HG03280 (cell line): ENCODE measurements at regions not wholly inside any gene's neighbourhood (a gene's known extent, or its start where the extent isn't known, plus 50 kb on each side); places are given as distances from the start of the nearest gene placed in this dataset.

ENCODE experiments used
- ATAC-seq: cut with Tn5 transposase; IDR thresholded peaks from one replicate; pipeline ENCODE4 v1.9.1; 2021; ENCODE audit warnings: mild to moderate bottlenecking, moderate library complexity; ENCODE audit not compliant: unreplicated experiment

DNA sequence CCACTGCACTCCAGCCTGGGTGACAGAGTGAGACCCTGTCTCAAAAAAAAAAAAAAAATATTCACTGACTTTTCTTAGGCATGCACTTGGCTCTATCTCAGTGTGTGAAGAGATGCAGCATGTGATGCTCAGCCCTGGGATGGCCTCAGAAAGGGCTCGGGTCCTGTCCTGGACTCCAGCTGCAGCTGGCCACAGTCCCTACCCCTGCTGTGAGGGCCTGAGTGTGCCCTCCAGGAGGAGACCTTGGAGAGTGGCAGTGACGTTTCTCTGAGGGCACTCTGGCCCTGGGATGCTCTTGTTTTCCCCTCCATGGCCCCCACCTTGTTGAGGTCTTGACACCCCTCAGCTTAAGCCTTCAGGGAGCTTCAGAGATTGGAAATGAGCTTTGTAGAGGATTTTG lies 81.9 kb upstream of the POU3F1 start:
- no peak for ATAC-seq

DNA sequence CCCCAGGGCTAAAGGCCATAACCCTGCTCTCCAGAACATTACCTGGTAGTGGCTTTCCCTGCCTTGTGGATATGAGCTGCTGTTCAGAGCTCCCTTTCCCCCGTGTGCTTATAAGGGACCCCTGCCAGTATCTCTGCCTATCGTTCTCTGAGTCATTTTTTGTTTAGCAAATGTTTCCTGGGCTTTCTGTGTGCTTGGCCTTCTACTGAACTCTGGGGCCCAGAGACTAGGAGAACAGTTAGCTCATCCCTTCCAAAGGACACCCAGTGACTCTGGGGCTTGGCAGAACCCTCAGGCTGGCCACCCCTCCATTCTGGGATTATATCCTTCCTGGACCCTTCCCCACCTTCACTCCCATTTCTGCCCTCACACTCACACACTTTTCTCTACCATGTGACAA lies 80.8 kb upstream of the POU3F1 start:
- ATAC-seq: no peak

DNA sequence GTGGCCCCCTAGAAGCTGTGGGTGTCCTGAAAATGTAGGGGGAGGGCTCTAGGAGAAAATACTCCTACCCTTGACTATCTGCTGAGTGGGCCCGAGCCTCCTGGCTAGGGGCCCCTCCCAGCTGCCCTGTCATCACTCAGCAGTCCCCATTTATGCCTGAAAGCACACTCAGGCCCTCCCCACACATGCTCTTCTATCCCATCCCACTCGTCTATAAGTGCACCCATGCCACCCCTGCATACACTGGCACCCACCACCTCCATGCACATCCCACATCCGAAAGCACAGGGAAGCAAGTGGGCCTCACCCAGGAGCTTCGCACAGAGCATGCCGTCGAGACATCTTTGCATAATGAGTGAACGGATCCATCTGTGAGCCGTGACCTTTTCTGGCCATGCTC lies 80.4 kb upstream of the POU3F1 start:
- ATAC-seq: no peak

DNA sequence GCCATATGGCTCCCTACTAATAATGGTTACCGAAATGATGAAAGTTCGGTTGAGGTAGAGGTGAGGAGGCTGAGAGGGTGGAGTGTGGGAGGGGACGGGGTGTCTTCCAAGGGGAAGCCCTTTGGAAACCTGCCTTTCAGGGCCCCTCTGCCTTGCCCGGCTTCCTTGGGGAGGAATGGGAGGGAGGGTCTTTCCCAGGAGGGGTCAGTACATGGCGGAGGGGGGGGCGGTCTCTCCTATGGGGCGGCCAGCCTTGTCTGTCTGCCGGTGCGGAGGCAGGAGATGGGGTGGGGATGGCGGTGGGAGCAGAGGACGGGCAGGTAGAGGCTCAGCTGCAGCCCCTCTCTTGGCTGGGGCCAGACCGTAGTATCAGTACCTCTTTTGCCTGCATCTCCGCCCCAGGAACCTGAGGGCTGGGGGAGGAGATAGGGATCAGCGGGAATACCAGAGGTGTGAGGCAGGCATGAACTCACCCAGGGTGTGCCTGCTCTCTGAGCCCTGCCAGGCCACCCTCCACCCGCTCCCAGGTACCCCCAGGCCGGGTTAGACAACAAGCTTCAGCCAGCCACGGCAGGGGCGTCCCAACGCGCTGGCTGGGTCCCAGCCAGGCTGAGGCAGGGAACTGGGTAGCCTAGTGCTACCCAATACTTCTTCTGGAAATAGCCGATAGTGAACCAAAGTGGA lies 79.4 kb upstream of the POU3F1 start:
- ATAC-seq: no peak

DNA sequence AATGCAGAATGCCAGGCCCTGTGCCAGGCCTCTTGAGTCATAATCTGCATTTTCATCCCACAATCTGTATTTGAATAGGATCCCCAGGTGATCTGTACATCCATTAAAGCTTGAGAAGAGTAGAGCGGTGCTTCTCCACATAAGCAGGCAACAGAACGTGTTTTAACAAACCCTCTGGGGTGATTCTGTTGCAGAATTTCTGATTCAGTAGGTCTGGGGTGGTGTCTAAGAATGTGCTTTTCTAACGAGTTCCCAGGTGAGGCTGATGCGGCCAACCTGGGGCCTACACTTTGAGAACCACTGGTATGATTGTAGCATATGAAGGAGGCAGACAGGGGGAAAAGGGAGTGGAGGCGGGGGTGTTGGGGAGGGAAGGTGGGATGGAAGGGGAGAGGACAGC lies 78.4 kb upstream of the POU3F1 start:
- no peak for ATAC-seq

- ATAC-seq: no peak
Observed at GRCh38 chr1:38123356-38124135, 77.0 kb upstream of the POU3F1 start.

DNA sequence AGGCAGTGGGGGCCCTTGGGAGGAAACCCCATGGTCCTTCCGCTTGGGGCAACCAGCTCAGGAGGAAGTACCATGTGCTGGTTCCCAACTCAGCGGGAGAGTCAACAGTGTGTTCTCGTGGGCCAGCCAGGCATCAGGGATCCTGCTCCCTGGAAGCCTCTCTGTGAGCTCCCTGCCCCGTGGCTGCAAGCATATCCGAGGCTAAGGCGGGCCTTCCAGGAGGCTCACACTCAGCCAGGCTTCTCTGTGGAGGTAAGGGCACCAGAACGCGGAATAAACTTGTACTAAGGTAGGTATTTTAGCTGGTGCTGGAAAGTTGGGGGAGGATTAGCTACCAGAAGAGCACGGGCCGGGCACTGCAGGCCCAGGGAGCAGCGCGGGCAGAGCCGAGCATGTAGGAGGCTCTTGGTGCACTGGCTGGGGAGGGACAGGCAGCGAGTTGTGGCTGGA lies 74.7 kb upstream of the POU3F1 start:
- no peak for ATAC-seq

GRCh38 chr1:38120552-38121230 lies 74.1 kb upstream of the POU3F1 start:
- no peak for ATAC-seq

DNA sequence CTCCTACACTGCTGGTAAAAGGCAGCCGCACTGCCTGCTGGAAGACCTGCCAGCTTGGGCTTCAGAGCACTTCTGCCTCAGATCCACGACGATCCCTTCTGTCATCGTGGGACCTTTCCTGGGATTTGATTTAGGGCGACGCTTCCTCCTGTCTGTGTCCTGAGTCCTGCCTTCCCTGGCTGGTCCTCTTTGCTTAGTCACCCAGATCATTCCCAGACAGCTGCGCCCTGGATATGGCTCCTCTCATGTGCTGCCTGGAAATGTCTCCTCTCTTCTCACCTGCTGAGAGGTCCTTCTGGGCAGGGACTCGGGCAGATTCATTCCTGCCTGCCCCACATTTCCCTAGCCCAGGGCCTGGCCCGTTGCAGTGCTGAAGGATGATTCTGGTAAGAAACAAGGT lies 72.4 kb upstream of the POU3F1 start:
- no peak for ATAC-seq

GRCh38 chr1:38117444-38117887 lies 70.9 kb upstream of the POU3F1 start:
- no peak for ATAC-seq

DNA sequence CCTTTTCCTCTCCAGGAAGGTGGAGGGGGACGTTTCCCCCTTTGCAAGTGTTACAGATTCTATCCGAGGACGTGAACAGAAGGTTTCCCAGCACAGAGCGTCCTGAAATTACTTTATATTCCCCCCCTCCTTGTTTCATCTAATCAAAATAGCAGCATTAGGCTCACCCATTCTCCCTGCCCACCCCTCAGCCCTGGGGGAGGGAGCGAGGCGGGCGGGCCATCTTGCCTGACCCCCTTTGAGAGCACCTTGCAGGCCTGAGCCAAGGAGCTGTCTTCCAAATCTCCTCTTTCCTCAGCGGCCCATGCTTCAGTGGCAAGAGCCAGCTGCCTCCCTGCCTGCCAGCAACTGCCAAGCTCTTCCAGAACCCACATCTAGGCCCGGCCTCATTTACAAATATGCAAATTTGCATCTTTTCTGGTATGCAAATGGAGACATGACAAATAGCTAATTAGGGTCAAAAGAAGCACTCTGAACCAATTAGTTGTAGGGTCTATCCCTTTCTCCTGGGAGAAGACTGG lies 69.1 kb upstream of the POU3F1 start:
- ATAC-seq: no peak

DNA sequence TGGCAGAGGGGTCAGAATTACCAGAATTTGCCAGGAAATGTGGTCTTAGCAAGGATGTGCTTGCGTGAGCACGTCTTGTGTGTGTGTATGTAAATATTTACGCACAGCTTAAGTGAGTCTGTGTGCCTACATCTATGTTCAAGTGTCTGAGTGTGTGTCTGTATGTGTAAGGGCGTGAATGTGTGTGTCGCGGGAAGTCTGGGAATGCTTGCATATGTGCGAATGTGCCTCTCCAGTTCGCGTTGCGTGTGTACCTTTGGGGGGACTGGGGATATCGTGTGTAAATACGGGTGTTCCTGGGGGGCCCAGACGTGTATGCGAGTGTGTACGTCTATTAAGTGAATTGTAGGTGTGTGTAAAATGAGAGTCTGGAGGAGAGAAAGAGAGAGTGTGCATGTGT lies 68.6 kb upstream of the POU3F1 start:
- no peak for ATAC-seq

- ATAC-seq: no peak
Observed at GRCh38 chr1:38114241-38115026, 67.8 kb upstream of the POU3F1 start.

DNA sequence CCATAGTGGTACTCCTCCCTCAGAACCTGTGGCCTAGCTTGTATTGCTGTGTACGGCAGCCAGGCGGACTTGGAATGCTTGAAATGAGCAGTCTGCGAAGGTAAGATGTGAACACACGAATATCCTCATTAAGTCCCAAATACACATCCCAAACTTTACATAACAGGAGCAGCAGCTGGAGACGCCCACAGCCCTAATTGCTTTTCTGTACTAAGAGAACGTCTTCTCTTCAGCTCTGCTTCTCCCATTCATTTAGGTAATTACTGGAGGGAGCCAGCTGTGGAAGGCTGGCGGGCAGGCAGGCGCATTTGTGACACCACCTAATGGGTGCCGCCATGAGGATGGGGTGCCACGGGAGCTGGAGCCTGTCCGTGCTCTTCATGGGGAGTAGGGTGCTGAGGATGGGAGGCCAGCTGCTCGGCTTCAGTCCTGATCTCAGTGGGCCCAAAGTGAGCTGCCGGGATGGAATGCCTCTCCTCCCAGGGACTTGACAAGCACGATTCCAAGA lies 66.6 kb upstream of the POU3F1 start:
- no peak for ATAC-seq

GRCh38 chr1:38111589-38111988 lies 65.0 kb upstream of the POU3F1 start:
- no peak for ATAC-seq

DNA sequence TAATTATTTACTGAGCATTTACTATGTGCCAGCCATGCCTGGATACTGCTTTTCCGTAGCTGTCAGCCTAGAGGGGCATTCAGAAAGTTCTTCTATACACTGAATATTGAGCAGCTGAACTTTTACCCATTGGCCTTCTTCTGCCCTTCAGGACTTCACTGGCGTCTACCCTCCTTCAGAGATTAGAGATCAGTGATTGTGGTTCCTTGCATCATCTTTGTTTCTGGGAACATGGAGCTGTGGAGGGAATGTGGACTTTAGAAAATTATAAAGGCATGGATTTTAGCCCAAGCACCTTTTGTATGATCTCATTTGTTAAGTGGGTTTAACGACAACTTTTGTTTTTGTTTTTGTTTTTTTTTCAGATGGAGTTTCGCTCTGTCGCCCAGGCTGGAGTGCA lies 58.7 kb upstream of the POU3F1 start:
- no peak for ATAC-seq

DNA sequence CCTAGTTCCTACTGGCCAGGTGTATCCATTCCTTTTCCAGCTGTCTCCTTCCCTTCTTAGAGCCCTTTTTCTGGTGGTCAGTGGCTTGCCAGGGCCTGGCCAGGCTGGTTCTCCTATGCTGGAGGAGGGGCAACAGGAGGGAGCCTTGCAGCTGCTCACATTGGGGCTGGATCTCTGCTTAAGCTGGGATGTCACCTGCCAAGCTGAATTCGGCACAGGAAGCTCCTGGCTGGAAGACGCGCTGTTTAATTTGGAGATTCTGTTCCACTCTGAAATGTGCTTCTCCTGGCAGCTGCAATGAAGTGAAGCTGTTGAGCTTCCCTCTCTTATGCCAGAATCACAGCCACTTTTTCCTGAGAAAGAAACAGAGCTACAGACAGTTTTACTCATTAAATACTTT lies 56.0 kb upstream of the POU3F1 start:
- no peak for ATAC-seq

GRCh38 chr1:38101037-38101785 lies 54.6 kb upstream of the POU3F1 start:
- no peak for ATAC-seq

- ATAC-seq: no peak
Observed at GRCh38 chr1:38098101-38098847, 51.7 kb upstream of the POU3F1 start.
